ENCODE measurements at regions not wholly inside any gene's neighbourhood (a gene's known extent, or its start where the extent isn't known, plus 50 kb on each side); places are given as distances from the start of the nearest gene placed in this dataset.

DNA sequence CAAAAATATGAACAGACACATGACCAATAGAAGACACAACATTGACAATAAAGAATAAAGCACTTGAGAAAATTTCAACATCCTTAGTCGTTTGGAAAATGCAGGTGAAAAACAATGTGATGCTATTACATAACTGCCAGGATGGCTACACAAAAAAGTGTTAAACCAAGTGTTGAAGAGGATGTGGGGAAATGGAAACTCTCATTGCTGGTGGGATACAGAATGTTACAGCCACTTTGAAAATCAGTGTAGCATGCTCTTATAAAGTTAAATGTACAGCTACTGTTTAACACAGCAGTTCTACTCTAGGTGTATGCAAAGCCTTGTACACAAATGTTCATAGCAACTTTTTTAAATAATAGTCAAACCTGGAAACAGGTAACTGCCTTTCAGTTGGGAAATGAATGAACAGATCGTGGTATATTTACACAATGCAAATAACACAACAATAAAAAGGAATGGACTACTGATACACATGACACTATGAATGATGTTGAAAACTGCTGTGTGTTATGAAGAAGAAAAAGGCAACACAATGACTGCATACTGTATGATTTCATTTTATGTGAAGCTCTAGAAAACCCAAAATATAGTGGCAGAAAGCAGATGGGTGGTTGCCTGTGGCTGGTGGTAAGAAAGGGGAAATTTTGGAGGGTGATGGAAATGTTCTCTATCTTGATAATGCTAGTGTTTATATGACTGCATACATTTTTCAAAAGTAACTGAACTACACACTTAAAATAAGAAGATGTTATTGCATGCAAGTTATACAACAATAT lies 102.2 kb upstream of the VIPR2 start:
- H2AFZ ChIP-seq, result no peak overlapping the region
- H3K4me2 ChIP-seq, result no peak overlapping the region
- no peak for DNase-seq (ENCODE audit: low spot score)
- Mint-ChIP-seq H3K4me1 (no peaks in the 10 kb centered on the region), H3K4me3 (no peak overlapping the region), H3K36me3 (ENCODE audit: low read depth) (peaks cover 7% of the 10 kb centered on the region; the same call in 2 of the 3 replicates), H3K27ac (no peak overlapping the region), H3K9me3 (peaks cover 87% of the 10 kb centered on the region), H3K27me3 (ENCODE audit: insufficient read depth, low read depth, poor library complexity) (peaks cover 2% of the 10 kb centered on the region)
- H4K20me1 ChIP-seq (replicated peaks; ENCODE audit: insufficient read depth), result no peaks in the 10 kb centered on the region
- no peak for TF ChIP-seq EZH2 (IDR thresholded peaks at IDR 0.05; ENCODE audit: low read depth, unreplicated experiment)
- no peak for TF ChIP-seq ZNF114 (CRISPR knock-in tag; IDR thresholded peaks at IDR 0.05)
- TF ChIP-seq, protein P1, sequence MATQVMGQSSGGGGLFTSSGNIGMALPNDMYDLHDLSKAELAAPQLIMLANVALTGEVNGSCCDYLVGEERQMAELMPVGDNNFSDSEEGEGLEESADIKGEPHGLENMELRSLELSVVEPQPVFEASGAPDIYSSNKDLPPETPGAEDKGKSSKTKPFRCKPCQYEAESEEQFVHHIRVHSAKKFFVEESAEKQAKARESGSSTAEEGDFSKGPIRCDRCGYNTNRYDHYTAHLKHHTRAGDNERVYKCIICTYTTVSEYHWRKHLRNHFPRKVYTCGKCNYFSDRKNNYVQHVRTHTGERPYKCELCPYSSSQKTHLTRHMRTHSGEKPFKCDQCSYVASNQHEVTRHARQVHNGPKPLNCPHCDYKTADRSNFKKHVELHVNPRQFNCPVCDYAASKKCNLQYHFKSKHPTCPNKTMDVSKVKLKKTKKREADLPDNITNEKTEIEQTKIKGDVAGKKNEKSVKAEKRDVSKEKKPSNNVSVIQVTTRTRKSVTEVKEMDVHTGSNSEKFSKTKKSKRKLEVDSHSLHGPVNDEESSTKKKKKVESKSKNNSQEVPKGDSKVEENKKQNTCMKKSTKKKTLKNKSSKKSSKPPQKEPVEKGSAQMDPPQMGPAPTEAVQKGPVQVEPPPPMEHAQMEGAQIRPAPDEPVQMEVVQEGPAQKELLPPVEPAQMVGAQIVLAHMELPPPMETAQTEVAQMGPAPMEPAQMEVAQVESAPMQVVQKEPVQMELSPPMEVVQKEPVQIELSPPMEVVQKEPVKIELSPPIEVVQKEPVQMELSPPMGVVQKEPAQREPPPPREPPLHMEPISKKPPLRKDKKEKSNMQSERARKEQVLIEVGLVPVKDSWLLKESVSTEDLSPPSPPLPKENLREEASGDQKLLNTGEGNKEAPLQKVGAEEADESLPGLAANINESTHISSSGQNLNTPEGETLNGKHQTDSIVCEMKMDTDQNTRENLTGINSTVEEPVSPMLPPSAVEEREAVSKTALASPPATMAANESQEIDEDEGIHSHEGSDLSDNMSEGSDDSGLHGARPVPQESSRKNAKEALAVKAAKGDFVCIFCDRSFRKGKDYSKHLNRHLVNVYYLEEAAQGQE (IDR thresholded peaks at IDR 0.05; ENCODE audit: unreplicated experiment), result no peak
- TF ChIP-seq, protein P2, sequence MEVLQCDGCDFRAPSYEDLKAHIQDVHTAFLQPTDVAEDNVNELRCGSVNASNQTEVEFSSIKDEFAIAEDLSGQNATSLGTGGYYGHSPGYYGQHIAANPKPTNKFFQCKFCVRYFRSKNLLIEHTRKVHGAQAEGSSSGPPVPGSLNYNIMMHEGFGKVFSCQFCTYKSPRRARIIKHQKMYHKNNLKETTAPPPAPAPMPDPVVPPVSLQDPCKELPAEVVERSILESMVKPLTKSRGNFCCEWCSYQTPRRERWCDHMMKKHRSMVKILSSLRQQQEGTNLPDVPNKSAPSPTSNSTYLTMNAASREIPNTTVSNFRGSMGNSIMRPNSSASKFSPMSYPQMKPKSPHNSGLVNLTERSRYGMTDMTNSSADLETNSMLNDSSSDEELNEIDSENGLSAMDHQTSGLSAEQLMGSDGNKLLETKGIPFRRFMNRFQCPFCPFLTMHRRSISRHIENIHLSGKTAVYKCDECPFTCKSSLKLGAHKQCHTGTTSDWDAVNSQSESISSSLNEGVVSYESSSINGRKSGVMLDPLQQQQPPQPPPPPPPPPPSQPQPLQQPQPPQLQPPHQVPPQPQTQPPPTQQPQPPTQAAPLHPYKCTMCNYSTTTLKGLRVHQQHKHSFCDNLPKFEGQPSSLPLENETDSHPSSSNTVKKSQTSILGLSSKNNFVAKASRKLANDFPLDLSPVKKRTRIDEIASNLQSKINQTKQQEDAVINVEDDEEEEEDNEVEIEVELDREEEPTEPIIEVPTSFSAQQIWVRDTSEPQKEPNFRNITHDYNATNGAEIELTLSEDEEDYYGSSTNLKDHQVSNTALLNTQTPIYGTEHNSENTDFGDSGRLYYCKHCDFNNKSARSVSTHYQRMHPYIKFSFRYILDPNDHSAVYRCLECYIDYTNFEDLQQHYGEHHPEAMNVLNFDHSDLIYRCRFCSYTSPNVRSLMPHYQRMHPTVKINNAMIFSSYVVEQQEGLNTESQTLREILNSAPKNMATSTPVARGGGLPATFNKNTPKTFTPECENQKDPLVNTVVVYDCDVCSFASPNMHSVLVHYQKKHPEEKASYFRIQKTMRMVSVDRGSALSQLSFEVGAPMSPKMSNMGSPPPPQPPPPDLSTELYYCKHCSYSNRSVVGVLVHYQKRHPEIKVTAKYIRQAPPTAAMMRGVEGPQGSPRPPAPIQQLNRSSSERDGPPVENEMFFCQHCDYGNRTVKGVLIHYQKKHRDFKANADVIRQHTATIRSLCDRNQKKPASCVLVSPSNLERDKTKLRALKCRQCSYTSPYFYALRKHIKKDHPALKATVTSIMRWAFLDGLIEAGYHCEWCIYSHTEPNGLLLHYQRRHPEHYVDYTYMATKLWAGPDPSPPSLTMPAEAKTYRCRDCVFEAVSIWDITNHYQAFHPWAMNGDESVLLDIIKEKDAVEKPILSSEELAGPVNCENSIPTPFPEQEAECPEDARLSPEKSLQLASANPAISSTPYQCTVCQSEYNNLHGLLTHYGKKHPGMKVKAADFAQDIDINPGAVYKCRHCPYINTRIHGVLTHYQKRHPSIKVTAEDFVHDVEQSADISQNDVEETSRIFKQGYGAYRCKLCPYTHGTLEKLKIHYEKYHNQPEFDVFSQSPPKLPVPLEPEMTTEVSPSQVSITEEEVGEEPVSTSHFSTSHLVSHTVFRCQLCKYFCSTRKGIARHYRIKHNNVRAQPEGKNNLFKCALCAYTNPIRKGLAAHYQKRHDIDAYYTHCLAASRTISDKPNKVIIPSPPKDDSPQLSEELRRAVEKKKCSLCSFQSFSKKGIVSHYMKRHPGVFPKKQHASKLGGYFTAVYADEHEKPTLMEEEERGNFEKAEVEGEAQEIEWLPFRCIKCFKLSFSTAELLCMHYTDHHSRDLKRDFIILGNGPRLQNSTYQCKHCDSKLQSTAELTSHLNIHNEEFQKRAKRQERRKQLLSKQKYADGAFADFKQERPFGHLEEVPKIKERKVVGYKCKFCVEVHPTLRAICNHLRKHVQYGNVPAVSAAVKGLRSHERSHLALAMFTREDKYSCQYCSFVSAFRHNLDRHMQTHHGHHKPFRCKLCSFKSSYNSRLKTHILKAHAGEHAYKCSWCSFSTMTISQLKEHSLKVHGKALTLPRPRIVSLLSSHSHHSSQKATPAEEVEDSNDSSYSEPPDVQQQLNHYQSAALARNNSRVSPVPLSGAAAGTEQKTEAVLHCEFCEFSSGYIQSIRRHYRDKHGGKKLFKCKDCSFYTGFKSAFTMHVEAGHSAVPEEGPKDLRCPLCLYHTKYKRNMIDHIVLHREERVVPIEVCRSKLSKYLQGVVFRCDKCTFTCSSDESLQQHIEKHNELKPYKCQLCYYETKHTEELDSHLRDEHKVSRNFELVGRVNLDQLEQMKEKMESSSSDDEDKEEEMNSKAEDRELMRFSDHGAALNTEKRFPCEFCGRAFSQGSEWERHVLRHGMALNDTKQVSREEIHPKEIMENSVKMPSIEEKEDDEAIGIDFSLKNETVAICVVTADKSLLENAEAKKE (CRISPR knock-in tag; IDR thresholded peaks at IDR 0.05), result no peak
- TF ChIP-seq STAT1 (IDR thresholded peaks at IDR 0.05; ENCODE audit: unreplicated experiment), result no peak
- TF ChIP-seq, protein P3, sequence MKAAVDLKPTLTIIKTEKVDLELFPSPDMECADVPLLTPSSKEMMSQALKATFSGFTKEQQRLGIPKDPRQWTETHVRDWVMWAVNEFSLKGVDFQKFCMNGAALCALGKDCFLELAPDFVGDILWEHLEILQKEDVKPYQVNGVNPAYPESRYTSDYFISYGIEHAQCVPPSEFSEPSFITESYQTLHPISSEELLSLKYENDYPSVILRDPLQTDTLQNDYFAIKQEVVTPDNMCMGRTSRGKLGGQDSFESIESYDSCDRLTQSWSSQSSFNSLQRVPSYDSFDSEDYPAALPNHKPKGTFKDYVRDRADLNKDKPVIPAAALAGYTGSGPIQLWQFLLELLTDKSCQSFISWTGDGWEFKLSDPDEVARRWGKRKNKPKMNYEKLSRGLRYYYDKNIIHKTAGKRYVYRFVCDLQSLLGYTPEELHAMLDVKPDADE (IDR thresholded peaks at IDR 0.05), result no peak
- no peak for TF ChIP-seq EZH2phosphoT487 (IDR thresholded peaks at IDR 0.05; ENCODE audit: unreplicated experiment)
- no peak for TF ChIP-seq JUNB (IDR thresholded peaks at IDR 0.05; ENCODE audit: unreplicated experiment)
- TF ChIP-seq ZNF331 (CRISPR knock-in tag; IDR thresholded peaks at IDR 0.05; ENCODE audit: low read depth), result no peak
- TF ChIP-seq, protein P4, sequence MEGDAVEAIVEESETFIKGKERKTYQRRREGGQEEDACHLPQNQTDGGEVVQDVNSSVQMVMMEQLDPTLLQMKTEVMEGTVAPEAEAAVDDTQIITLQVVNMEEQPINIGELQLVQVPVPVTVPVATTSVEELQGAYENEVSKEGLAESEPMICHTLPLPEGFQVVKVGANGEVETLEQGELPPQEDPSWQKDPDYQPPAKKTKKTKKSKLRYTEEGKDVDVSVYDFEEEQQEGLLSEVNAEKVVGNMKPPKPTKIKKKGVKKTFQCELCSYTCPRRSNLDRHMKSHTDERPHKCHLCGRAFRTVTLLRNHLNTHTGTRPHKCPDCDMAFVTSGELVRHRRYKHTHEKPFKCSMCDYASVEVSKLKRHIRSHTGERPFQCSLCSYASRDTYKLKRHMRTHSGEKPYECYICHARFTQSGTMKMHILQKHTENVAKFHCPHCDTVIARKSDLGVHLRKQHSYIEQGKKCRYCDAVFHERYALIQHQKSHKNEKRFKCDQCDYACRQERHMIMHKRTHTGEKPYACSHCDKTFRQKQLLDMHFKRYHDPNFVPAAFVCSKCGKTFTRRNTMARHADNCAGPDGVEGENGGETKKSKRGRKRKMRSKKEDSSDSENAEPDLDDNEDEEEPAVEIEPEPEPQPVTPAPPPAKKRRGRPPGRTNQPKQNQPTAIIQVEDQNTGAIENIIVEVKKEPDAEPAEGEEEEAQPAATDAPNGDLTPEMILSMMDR (conservative IDR thresholded peaks at IDR 0.05; ENCODE audit: low read depth in 2 of 2), result no peak
- no peak for TF ChIP-seq CREB1 (CRISPR knock-in tag; IDR thresholded peaks at IDR 0.05; ENCODE audit: low read depth)
- TF ChIP-seq NANOG (IDR thresholded peaks at IDR 0.05; ENCODE audit: borderline replicate concordance), result no peak
- TF ChIP-seq POLR2AphosphoS5 (IDR thresholded peaks at IDR 0.05; ENCODE audit: low read depth), result no peak
- no peaks in the 10 kb centered on the region for H3K4me1 ChIP-seq (ENCODE audit: insufficient read depth)
- H3F3A ChIP-seq (replicated peaks; ENCODE audit: low read depth), result no peaks in the 10 kb centered on the region
- H3K4me3 ChIP-seq, result no peak overlapping the region
- H3K27me3 ChIP-seq (ENCODE audit: insufficient read depth), result no peaks in the 10 kb centered on the region
- no peaks in the 10 kb centered on the region for H3K9me2 ChIP-seq (ENCODE audit: insufficient read depth)
- no peaks in the 10 kb centered on the region for H3K79me2 ChIP-seq (replicated peaks; ENCODE audit: insufficient read depth)
- H3K36me3 ChIP-seq (ENCODE audit: insufficient read depth), result peaks cover 3% of the 10 kb centered on the region; the same call in 1 of the 2 replicates
- ATAC-seq, result no peak
- H3K27ac ChIP-seq (ENCODE audit: low read depth), result no peak overlapping the region

Data from GM23338 (cell line).